ENCODE measurements at regions not wholly inside any gene's neighbourhood (a gene's known extent, or its start where the extent isn't known, plus 50 kb on each side); places are given as distances from the start of the nearest gene placed in this dataset.

GRCh38 chr5:18091142-18091541 is 456.9 kb downstream of the TAF11L14 start:
- DNase-seq (ENCODE audit: low read depth in 4 of 4, low spot score in 3 of 4): no peak

GRCh38 chr5:18091758-18092157 is 457.5 kb downstream of the TAF11L14 start:
- no peak for DNase-seq (ENCODE audit: low read depth in 4 of 4, low spot score in 3 of 4)

GRCh38 chr5:18095061-18095460 is 460.8 kb downstream of the TAF11L14 start:
- DNase-seq (ENCODE audit: low read depth in 4 of 4, low spot score in 3 of 4): no peak

GRCh38 chr5:18097817-18098216 is 463.6 kb downstream of the TAF11L14 start:
- no peak for DNase-seq (ENCODE audit: low read depth in 4 of 4, low spot score in 3 of 4)

- DNase-seq (ENCODE audit: low read depth in 4 of 4, low spot score in 3 of 4): no peak
Observed at GRCh38 chr5:18098691-18099090, 464.4 kb downstream of the TAF11L14 start.

- DNase-seq (ENCODE audit: low read depth in 4 of 4, low spot score in 3 of 4): no peak
Observed at GRCh38 chr5:18099261-18099660, 465.0 kb downstream of the TAF11L14 start.

- DNase-seq (ENCODE audit: low read depth in 4 of 4, low spot score in 3 of 4): no peak
Observed at GRCh38 chr5:18101532-18101931, 467.3 kb downstream of the TAF11L14 start.

- DNase-seq (ENCODE audit: low read depth in 4 of 4, low spot score in 3 of 4): no peak
Observed at GRCh38 chr5:18102733-18103132, 468.5 kb downstream of the TAF11L14 start.

- DNase-seq (ENCODE audit: low read depth in 4 of 4, low spot score in 3 of 4): no peak
Observed at GRCh38 chr5:18105449-18105848, 471.2 kb downstream of the TAF11L14 start.

GRCh38 chr5:18111906-18112465 is 477.7 kb downstream of the TAF11L14 start:
- no peak for DNase-seq (ENCODE audit: low read depth in 4 of 4, low spot score in 3 of 4)

GRCh38 chr5:18113721-18114120 is 479.5 kb downstream of the TAF11L14 start:
- DNase-seq (ENCODE audit: low read depth in 4 of 4, low spot score in 3 of 4): no peak

- DNase-seq (ENCODE audit: low read depth in 4 of 4, low spot score in 3 of 4): no peak
Observed at GRCh38 chr5:18114151-18114757, 480.0 kb downstream of the TAF11L14 start.

- no peak for DNase-seq (ENCODE audit: low read depth in 4 of 4, low spot score in 3 of 4)
Observed at GRCh38 chr5:18117968-18118367, 483.7 kb downstream of the TAF11L14 start.

GRCh38 chr5:18119156-18119785 is 485.0 kb downstream of the TAF11L14 start:
- DNase-seq (ENCODE audit: low read depth in 4 of 4, low spot score in 3 of 4): no peak

- DNase-seq (ENCODE audit: low read depth in 4 of 4, low spot score in 3 of 4): no peak
Observed at GRCh38 chr5:18141222-18141621, 507.0 kb downstream of the TAF11L14 start.

- no peak for DNase-seq (ENCODE audit: low read depth in 4 of 4, low spot score in 3 of 4)
Observed at GRCh38 chr5:18142831-18143230, 508.6 kb downstream of the TAF11L14 start.

- DNase-seq (ENCODE audit: low read depth in 4 of 4, low spot score in 3 of 4): no peak
Observed at GRCh38 chr5:18152671-18153070, 518.4 kb downstream of the TAF11L14 start.

GRCh38 chr5:18158166-18158565 is 523.9 kb downstream of the TAF11L14 start:
- no peak for DNase-seq (ENCODE audit: low read depth in 4 of 4, low spot score in 3 of 4)

GRCh38 chr5:18159331-18159730 is 525.1 kb downstream of the TAF11L14 start:
- no peak for DNase-seq (ENCODE audit: low read depth in 4 of 4, low spot score in 3 of 4)

GRCh38 chr5:18171684-18172083 is 537.4 kb downstream of the TAF11L14 start:
- DNase-seq (ENCODE audit: low read depth in 4 of 4, low spot score in 3 of 4): no peak

GRCh38 chr5:18179579-18179978 is 545.3 kb downstream of the TAF11L14 start:
- no peak for DNase-seq (ENCODE audit: low read depth in 4 of 4, low spot score in 3 of 4)

- no peak for DNase-seq (ENCODE audit: low read depth in 4 of 4, low spot score in 3 of 4)
Observed at GRCh38 chr5:18181575-18181974, 547.3 kb downstream of the TAF11L14 start.
